HFF-Myc (cell line): ENCODE measurements at regions not wholly inside any gene's neighbourhood (a gene's known extent, or its start where the extent isn't known, plus 50 kb on each side); places are given as distances from the start of the nearest gene placed in this dataset.

ENCODE experiments used
- DNase-seq: peaks from one replicate; pipeline ENCODE4 v3.0.0-alpha.2; 2011; ENCODE audit warnings: low read depth; ENCODE audit errors: extremely low read depth
- H3K4me3 ChIP-seq: replicated peaks from 2 replicates; pipeline ENCODE4 v1.5.1; 2011; ENCODE audit warnings: low read depth, mild to moderate bottlenecking, control low read depth, low read length
- CTCF ChIP-seq: IDR thresholded peaks from 2 replicates; pipeline ENCODE4 v1.5.1; 2012; ENCODE audit warnings: mild to moderate bottlenecking, low read depth, low read length, control low read depth; ENCODE audit errors: missing control alignments

GRCh38 chr18:25560369-25560768 lies 208.4 kb upstream of the ZNF521 start:
- DNase-seq, result no peak
- no peak for TF ChIP-seq CTCF
- no peak overlapping the region for H3K4me3 ChIP-seq

- TF ChIP-seq CTCF, result no peak
- DNase-seq, result no peak
- H3K4me3 ChIP-seq, result no peak overlapping the region
These were observed 205.0 kb upstream of the ZNF521 start for GRCh38 chr18:25557011-25557410.

GRCh38 chr18:25553631-25554263 lies 201.8 kb upstream of the ZNF521 start:
- TF ChIP-seq CTCF, result no peak
- DNase-seq, result no peak
- no peak overlapping the region for H3K4me3 ChIP-seq

- H3K4me3 ChIP-seq, result no peak overlapping the region
- TF ChIP-seq CTCF, result no peak
- DNase-seq, result no peak
These were observed 192.8 kb upstream of the ZNF521 start for GRCh38 chr18:25544546-25545287.

- no peak overlapping the region for H3K4me3 ChIP-seq
- no peak for DNase-seq
- TF ChIP-seq CTCF, result no peak
These were observed 186.4 kb upstream of the ZNF521 start for GRCh38 chr18:25538175-25538922.

- no peak for DNase-seq
- H3K4me3 ChIP-seq, result no peak overlapping the region
- TF ChIP-seq CTCF, result no peak
These were observed 183.5 kb upstream of the ZNF521 start for GRCh38 chr18:25535495-25535894.
